ENCODE measurements at regions not wholly inside any gene's neighbourhood (a gene's known extent, or its start where the extent isn't known, plus 50 kb on each side); places are given as distances from the start of the nearest gene placed in this dataset.

DNA sequence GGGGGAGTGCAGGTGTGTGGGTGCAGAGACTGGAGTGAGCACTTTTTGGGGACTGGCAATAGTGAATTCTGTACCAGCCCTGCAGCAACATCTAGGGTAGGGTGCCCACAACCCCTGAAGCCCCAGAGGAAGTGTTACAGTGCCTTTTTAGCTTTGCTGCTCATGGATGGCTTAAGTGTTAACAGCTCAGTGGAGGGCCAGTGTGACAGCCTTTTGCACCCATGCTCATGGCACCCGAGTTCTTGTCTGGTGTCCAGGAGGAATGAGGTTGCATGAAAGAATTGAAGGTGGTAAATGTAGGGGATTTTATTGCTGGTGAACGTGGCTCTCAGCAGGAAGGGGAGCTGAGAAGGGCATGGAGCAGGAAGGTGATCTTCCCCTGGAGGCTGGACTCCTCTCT, 107.3 kb downstream of the MRPL36 start:
- Histone ChIP-seq H4K20me1 (ENCODE audit: control insufficient read depth, insufficient read depth) (no peaks in the 10 kb centered on the region), H3K4me2 (ENCODE audit: control insufficient read depth, insufficient read depth) (no peak overlapping the region), H3K79me2 (ENCODE audit: control insufficient read depth, insufficient read depth, low read length) (no peaks in the 10 kb centered on the region), H3K4me1 (ENCODE audit: control insufficient read depth, insufficient read depth, low read length) (no peaks in the 10 kb centered on the region), H2AFZ (ENCODE audit: control insufficient read depth, low read depth, low read length) (no peak overlapping the region), H3K9me3 (replicated peaks; ENCODE audit: control insufficient read depth, insufficient read depth, low read length) (no peaks in the 10 kb centered on the region; the same call in 2 of the 3 replicates), H3K4me3 (no peak overlapping the region), H3K27ac (ENCODE audit: control insufficient read depth, insufficient read depth) (no peak overlapping the region), H3K9ac (ENCODE audit: control insufficient read depth, insufficient read depth, low read length) (no peak overlapping the region), H3K27me3 (replicated peaks in 1 of 2; ENCODE audit: control insufficient read depth in 2 of 2, insufficient read depth in 2 of 2, low read length in 1 of 2) (no peaks in the 10 kb centered on the region; a peak in 1 of 4 replicates), H3K36me3 (ENCODE audit: control insufficient read depth in 2 of 2, insufficient read depth in 2 of 2, low read length in 1 of 2) (no peaks in the 10 kb centered on the region)
- CTCF ChIA-PET = interaction anchor here (0.7 to 1.2 kb wide), 2 partner anchors 23 to 349 kb away, joined by 3 read pairs; no protein-coding TSS in a partner anchor
- no TSS peak for BruUV-seq (replicated peaks)
- no peak for FAIRE-seq
- POLR2A ChIA-PET = no interaction called here
- TF ChIP-seq SREBF1 (IDR thresholded peaks at IDR 0.05; ENCODE audit: low read length) (no peak), IKZF1 (conservative IDR thresholded peaks at IDR 0.05) (no peak), RAD51 (IDR thresholded peaks at IDR 0.05) (no peak), EED (IDR thresholded peaks at IDR 0.05; ENCODE audit: low read depth) (no peak)
- ATAC-seq = no peak
- in situ Hi-C loops (cut with MboI) (no loop called here), intact Hi-C loops (cut with micrococcal nuclease; ENCODE audit: unreplicated experiment) (no loop called here)
- RAD21 ChIA-PET (ENCODE audit: unreplicated experiment) = no interaction called here
- WGBS (ENCODE audit: insufficient coverage, insufficient replicate concordance, low lambda C conversion rate, missing lambda C conversion rate) = 3% methylated on average over 2 of the region's 2 CpGs
- DNase-seq (ENCODE audit: low read depth, low spot score) = no peak
- SMC1A ChIA-PET (ENCODE audit: uncharacterized antibody, unreplicated experiment) = no interaction called here

DNA sequence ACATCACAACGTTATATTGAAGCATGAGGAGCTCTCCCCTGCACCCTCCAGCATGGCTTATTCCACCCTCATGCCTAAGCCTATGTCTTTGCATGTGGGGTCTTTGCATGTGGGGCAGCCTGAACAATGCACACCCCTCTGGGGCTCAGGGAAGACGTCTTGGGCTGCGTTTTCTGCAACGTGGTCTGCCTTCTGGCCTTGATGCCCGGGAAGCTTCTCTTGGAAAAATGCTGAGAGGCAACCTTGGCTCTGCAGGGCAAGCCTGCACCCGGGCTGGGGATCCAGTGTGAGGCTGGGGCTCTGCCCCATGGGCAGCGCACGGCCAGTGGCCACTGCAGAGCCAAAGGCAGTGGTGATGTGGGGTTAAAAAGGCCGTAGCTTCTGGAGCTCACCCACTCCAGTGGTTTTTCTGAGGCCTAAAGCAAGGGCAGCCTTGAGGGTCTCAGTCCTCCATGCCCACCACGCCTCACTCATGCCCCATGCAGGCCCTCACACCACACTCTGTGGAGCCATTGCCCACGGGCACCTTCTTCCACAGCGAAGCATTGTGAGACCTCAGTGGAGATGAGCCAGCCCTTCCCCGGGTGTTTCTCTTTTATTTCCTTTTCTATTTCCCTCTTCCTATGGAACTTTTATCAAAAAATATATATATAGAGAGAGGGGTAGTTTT, 112.2 kb downstream of the MRPL36 start:
- Histone ChIP-seq H3K4me2 (ENCODE audit: control insufficient read depth, insufficient read depth) (no peak overlapping the region), H3K36me3 (ENCODE audit: control insufficient read depth in 2 of 2, insufficient read depth in 2 of 2, low read length in 1 of 2) (no peaks in the 10 kb centered on the region), H4K20me1 (ENCODE audit: control insufficient read depth, insufficient read depth) (no peaks in the 10 kb centered on the region), H3K4me1 (ENCODE audit: control insufficient read depth, insufficient read depth, low read length) (no peaks in the 10 kb centered on the region), H3K9ac (ENCODE audit: control insufficient read depth, insufficient read depth, low read length) (no peak overlapping the region), H3K79me2 (ENCODE audit: control insufficient read depth, insufficient read depth, low read length) (no peaks in the 10 kb centered on the region), H3K27ac (ENCODE audit: control insufficient read depth, insufficient read depth) (no peak overlapping the region), H3K9me3 (replicated peaks; ENCODE audit: control insufficient read depth, insufficient read depth, low read length) (no peaks in the 10 kb centered on the region; the same call in 2 of the 3 replicates), H3K4me3 (no peak overlapping the region), H2AFZ (ENCODE audit: control insufficient read depth, low read depth, low read length) (no peak overlapping the region), H3K27me3 (replicated peaks in 1 of 2; ENCODE audit: control insufficient read depth in 2 of 2, insufficient read depth in 2 of 2, low read length in 1 of 2) (no peaks in the 10 kb centered on the region; a peak in 1 of 4 replicates)
- ChIA-PET SMC1A (ENCODE audit: uncharacterized antibody, unreplicated experiment) (no interaction called here), POLR2A (no interaction called here), CTCF (interaction anchor here (0.6 kb wide), 1 partner anchor 43 kb away, joined by 3 read pairs; no protein-coding TSS in a partner anchor), RAD21 (ENCODE audit: unreplicated experiment) (no interaction called here)
- BruUV-seq (replicated peaks) = no TSS peak
- DNase-seq (ENCODE audit: low read depth, low spot score) = no peak
- FAIRE-seq = no peak
- in situ Hi-C loops (cut with MboI) (no loop called here), intact Hi-C loops (cut with micrococcal nuclease; ENCODE audit: unreplicated experiment) (no loop called here)
- TF ChIP-seq SREBF2 (IDR thresholded peaks at IDR 0.05; ENCODE audit: low read length) (no peak), ZNF274 (IDR thresholded peaks at IDR 0.05; ENCODE audit: insufficient read depth, insufficient read length) (no peak), ASH2L (IDR thresholded peaks at IDR 0.05; ENCODE audit: borderline replicate concordance, low read depth) (no peak), POLR2A (IDR thresholded peaks at IDR 0.05; ENCODE audit: low read depth, low read length) (no peak), RBBP5 (conservative IDR thresholded peaks at IDR 0.05) (no peak)
- no peak for ATAC-seq
- 18% methylated on average over 13 of the region's 13 CpGs for WGBS (ENCODE audit: insufficient coverage, insufficient replicate concordance, low lambda C conversion rate, missing lambda C conversion rate)

Data from GM12878 (cell line).